ENCODE measurements at regions not wholly inside any gene's neighbourhood (a gene's known extent, or its start where the extent isn't known, plus 50 kb on each side); places are given as distances from the start of the nearest gene placed in this dataset.

- Histone ChIP-seq H3K4me3 (no peak overlapping the region), H3F3A (ENCODE audit: low read depth) (no peaks in the 10 kb centered on the region), H2AFZ (replicated peaks) (no peak overlapping the region), H3K27ac (no peak overlapping the region), H3K4me2 (no peak overlapping the region), H4K20me1 (ENCODE audit: low read depth) (no peaks in the 10 kb centered on the region), H3K27me3 (no peaks in the 10 kb centered on the region), H3K9me3 (ENCODE audit: low read depth) (no peaks in the 10 kb centered on the region), H3K4me1 (no peaks in the 10 kb centered on the region), H3K36me3 (no peaks in the 10 kb centered on the region), H3K79me2 (ENCODE audit: low read depth) (no peaks in the 10 kb centered on the region), H3K9ac (no peak overlapping the region)
- H3K4me1 Mint-ChIP-seq, result peaks cover 13% of the 10 kb centered on the region
- no peak overlapping the region for H3K4me3 Mint-ChIP-seq
- no peak overlapping the region for H3K27ac Mint-ChIP-seq
- H3K27me3 Mint-ChIP-seq (ENCODE audit: insufficient read depth, low read depth), result peaks cover 4% of the 10 kb centered on the region
- TF ChIP-seq EZH2 (IDR thresholded peaks at IDR 0.05) (no peak), EZH2phosphoT487 (IDR thresholded peaks at IDR 0.05) (no peak)
- TF ChIP-seq, protein P1, sequence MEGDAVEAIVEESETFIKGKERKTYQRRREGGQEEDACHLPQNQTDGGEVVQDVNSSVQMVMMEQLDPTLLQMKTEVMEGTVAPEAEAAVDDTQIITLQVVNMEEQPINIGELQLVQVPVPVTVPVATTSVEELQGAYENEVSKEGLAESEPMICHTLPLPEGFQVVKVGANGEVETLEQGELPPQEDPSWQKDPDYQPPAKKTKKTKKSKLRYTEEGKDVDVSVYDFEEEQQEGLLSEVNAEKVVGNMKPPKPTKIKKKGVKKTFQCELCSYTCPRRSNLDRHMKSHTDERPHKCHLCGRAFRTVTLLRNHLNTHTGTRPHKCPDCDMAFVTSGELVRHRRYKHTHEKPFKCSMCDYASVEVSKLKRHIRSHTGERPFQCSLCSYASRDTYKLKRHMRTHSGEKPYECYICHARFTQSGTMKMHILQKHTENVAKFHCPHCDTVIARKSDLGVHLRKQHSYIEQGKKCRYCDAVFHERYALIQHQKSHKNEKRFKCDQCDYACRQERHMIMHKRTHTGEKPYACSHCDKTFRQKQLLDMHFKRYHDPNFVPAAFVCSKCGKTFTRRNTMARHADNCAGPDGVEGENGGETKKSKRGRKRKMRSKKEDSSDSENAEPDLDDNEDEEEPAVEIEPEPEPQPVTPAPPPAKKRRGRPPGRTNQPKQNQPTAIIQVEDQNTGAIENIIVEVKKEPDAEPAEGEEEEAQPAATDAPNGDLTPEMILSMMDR (IDR thresholded peaks at IDR 0.05), result no peak
- H3K9me3 Mint-ChIP-seq, result peaks cover 7% of the 10 kb centered on the region
- no peaks in the 10 kb centered on the region for H3K36me3 Mint-ChIP-seq
- DNase-seq (ENCODE audit: low spot score), result no peak
These were observed 114.5 kb upstream of the TRIM2 start for GRCh38 chr4:153089742-153090141.

- Mint-ChIP-seq H3K4me1 (peaks cover 9% of the 10 kb centered on the region), H3K36me3 (no peaks in the 10 kb centered on the region), H3K4me3 (no peak overlapping the region), H3K9me3 (peaks cover 7% of the 10 kb centered on the region), H3K27ac (peak overlapping the region; percentile 67), H3K27me3 (ENCODE audit: insufficient read depth, low read depth) (peaks cover 4% of the 10 kb centered on the region)
- H3K4me3 ChIP-seq, result no peak overlapping the region
- H3K4me1 ChIP-seq, result no peaks in the 10 kb centered on the region
- DNase-seq (ENCODE audit: low spot score), result no peak
- no peak overlapping the region for H2AFZ ChIP-seq (replicated peaks)
- TF ChIP-seq, protein P1 (IDR thresholded peaks at IDR 0.05), result no peak
- no peak for TF ChIP-seq EZH2phosphoT487 (IDR thresholded peaks at IDR 0.05)
- no peak overlapping the region for H3K27ac ChIP-seq
- H3F3A ChIP-seq (ENCODE audit: low read depth), result no peaks in the 10 kb centered on the region
- H3K9me3 ChIP-seq (ENCODE audit: low read depth), result no peaks in the 10 kb centered on the region
- H3K79me2 ChIP-seq (ENCODE audit: low read depth), result no peaks in the 10 kb centered on the region
- no peaks in the 10 kb centered on the region for H3K27me3 ChIP-seq
- no peak overlapping the region for H3K9ac ChIP-seq
- no peak overlapping the region for H3K4me2 ChIP-seq
- no peaks in the 10 kb centered on the region for H3K36me3 ChIP-seq
- no peaks in the 10 kb centered on the region for H4K20me1 ChIP-seq (ENCODE audit: low read depth)
These were observed 114.1 kb upstream of the TRIM2 start for GRCh38 chr4:153090181-153090580.

DNA sequence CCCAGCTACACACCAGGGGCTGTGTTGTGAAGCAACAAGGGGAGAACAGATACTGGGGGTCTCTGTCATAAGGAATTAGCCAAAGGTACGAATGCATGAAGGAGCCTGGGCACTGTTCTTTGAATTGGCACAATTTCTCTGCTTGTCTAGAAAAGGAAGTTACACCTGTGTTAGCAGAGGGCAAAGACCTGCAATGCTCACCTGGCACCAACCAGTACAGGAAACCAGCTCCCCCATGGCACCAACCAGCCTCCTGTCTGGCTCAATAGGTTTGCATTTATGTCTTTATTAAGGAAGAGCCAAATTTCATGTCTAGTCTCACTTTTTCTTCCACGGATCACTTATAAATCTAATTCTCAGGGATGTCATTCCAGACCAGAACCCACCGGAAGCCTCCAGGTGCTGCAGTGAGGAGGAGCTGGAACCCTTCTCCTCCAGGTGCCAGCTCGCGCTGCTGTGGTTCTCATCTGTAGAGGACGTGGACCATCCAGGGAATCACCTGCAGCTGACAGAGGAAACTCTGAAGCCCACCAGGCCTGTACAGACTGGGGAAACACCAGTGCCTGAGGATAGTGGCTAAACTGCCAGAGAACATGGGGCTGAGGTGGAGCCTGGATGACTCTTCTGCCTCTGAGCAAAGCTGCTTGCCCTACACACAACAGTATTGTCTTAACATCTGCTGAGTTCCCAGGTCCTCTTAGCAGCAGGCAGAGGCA is 113.4 kb upstream of the TRIM2 start:
- peaks cover 4% of the 10 kb centered on the region for H3K27me3 Mint-ChIP-seq (ENCODE audit: insufficient read depth, low read depth)
- no peaks in the 10 kb centered on the region for H3K36me3 Mint-ChIP-seq
- no peak for DNase-seq (ENCODE audit: low spot score)
- H3K79me2 ChIP-seq (ENCODE audit: low read depth), result no peaks in the 10 kb centered on the region
- no peaks in the 10 kb centered on the region for H3F3A ChIP-seq (ENCODE audit: low read depth)
- peaks cover 7% of the 10 kb centered on the region for H3K9me3 Mint-ChIP-seq
- H3K27me3 ChIP-seq, result no peaks in the 10 kb centered on the region
- H3K27ac Mint-ChIP-seq, result no peak overlapping the region
- no peak overlapping the region for H3K4me3 ChIP-seq
- no peaks in the 10 kb centered on the region for H3K9me3 ChIP-seq (ENCODE audit: low read depth)
- no peak overlapping the region for H3K4me2 ChIP-seq
- no peak for TF ChIP-seq EZH2phosphoT487 (IDR thresholded peaks at IDR 0.05)
- no peak for TF ChIP-seq EZH2 (IDR thresholded peaks at IDR 0.05)
- TF ChIP-seq, protein P1 (IDR thresholded peaks at IDR 0.05), result no peak
- no peak overlapping the region for H3K27ac ChIP-seq
- no peak overlapping the region for H3K4me3 Mint-ChIP-seq
- peaks cover 6% of the 10 kb centered on the region for H3K4me1 Mint-ChIP-seq
- no peak overlapping the region for H3K9ac ChIP-seq
- no peak overlapping the region for H2AFZ ChIP-seq (replicated peaks)
- no peaks in the 10 kb centered on the region for H4K20me1 ChIP-seq (ENCODE audit: low read depth)
- no peaks in the 10 kb centered on the region for H3K4me1 ChIP-seq
- no peaks in the 10 kb centered on the region for H3K36me3 ChIP-seq

Measured in neural progenitor cell (in vitro differentiated cells).